IMR-90 (cell line): ENCODE measurements at regions not wholly inside any gene's neighbourhood (a gene's known extent, or its start where the extent isn't known, plus 50 kb on each side); places are given as distances from the start of the nearest gene placed in this dataset.

Experiments used
- BHLHE40 ChIP-seq: fragments of 150-350 bp; IDR thresholded peaks from 2 replicates; pipeline ENCODE4 v1.6.1; 2016; ENCODE audit warnings: mild to moderate bottlenecking, low read depth, low read length
- CEBPB ChIP-seq: IDR thresholded peaks from 2 replicates; pipeline ENCODE4 v1.6.1; 2012; ENCODE audit warnings: low read depth, low read length, improper control_type of control experiment
- MAFK ChIP-seq: IDR thresholded peaks from 2 replicates; pipeline ENCODE4 v1.6.1; 2012; ENCODE audit warnings: low read depth, low read length, improper control_type of control experiment
- MAZ ChIP-seq: IDR thresholded peaks from 2 replicates; pipeline ENCODE4 v1.6.1; 2012; ENCODE audit warnings: low read depth, mild to moderate bottlenecking, low read length, improper control_type of control experiment, moderate library complexity, borderline replicate concordance
- NFE2L2 ChIP-seq: fragments of 150-350 bp; IDR thresholded peaks from 2 replicates; pipeline ENCODE4 v1.6.1; 2016; ENCODE audit warnings: low read depth, mild to moderate bottlenecking, low read length
- RAD21 ChIP-seq: IDR thresholded peaks from 2 replicates; pipeline ENCODE4 v1.6.1; 2012; ENCODE audit warnings: low read length, improper control_type of control experiment
- RCOR1 ChIP-seq: IDR thresholded peaks from 2 replicates; pipeline ENCODE4 v1.6.1; 2012; ENCODE audit warnings: mild to moderate bottlenecking, low read length, improper control_type of control experiment; ENCODE audit not compliant: insufficient replicate concordance
- RFX5 ChIP-seq: IDR thresholded peaks from 2 replicates; pipeline ENCODE4 v1.8.0; 2012; ENCODE audit warnings: low read depth, mild to moderate bottlenecking, low read length, moderate library complexity
- SMC3 ChIP-seq: fragments of 150-350 bp; IDR thresholded peaks from 2 replicates; pipeline ENCODE4 v1.6.1; 2016; ENCODE audit warnings: low read depth, mild to moderate bottlenecking, antibody characterized with exemption, low read length, moderate library complexity
- TF ChIP-seq, protein P1 (sequence below): conservative IDR thresholded peaks from 2 replicates; pipeline ENCODE4 v1.5.1; 2012; ENCODE audit warnings: mild to moderate bottlenecking, low read depth, low read length, improper control_type of control experiment
- TF ChIP-seq, protein P2 (sequence below): fragments of 150-350 bp; IDR thresholded peaks from 2 replicates; pipeline ENCODE4 v1.6.1; 2017; ENCODE audit warnings: mild to moderate bottlenecking, antibody characterized with exemption, low read length, low read depth

DNA sequence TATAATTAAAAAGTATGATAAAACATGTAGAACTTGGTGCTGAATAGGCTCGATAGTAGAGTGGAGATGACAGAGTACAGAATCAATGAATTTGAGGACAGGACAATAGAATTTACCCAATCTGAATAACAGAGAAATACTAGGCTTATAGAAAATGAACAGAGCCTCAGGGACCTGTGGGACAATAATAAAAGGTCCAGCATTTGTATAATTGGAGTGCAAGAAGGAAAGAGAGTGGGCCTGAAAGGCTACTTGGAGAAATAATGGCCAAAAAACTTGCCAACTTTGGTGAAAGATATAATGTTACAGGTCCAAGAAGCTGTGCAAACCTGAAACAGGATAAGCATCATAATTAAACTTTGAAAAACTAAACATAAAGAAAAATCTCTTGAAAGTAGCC lies 227.3 kb downstream of the CXCL12 start:
- no peak for TF ChIP-seq CEBPB
- TF ChIP-seq, protein P1, sequence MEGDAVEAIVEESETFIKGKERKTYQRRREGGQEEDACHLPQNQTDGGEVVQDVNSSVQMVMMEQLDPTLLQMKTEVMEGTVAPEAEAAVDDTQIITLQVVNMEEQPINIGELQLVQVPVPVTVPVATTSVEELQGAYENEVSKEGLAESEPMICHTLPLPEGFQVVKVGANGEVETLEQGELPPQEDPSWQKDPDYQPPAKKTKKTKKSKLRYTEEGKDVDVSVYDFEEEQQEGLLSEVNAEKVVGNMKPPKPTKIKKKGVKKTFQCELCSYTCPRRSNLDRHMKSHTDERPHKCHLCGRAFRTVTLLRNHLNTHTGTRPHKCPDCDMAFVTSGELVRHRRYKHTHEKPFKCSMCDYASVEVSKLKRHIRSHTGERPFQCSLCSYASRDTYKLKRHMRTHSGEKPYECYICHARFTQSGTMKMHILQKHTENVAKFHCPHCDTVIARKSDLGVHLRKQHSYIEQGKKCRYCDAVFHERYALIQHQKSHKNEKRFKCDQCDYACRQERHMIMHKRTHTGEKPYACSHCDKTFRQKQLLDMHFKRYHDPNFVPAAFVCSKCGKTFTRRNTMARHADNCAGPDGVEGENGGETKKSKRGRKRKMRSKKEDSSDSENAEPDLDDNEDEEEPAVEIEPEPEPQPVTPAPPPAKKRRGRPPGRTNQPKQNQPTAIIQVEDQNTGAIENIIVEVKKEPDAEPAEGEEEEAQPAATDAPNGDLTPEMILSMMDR = no peak
- TF ChIP-seq MAZ = no peak
- TF ChIP-seq, protein P2, sequence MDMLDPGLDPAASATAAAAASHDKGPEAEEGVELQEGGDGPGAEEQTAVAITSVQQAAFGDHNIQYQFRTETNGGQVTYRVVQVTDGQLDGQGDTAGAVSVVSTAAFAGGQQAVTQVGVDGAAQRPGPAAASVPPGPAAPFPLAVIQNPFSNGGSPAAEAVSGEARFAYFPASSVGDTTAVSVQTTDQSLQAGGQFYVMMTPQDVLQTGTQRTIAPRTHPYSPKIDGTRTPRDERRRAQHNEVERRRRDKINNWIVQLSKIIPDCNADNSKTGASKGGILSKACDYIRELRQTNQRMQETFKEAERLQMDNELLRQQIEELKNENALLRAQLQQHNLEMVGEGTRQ = no peak
- TF ChIP-seq NFE2L2 = no peak
- TF ChIP-seq RFX5 = no peak
- TF ChIP-seq MAFK = no peak
- no peak for TF ChIP-seq RAD21
- no peak for TF ChIP-seq RCOR1
- no peak for TF ChIP-seq BHLHE40
- no peak for TF ChIP-seq SMC3
